K562 (cell line): ENCODE measurements at regions not wholly inside any gene's neighbourhood (a gene's known extent, or its start where the extent isn't known, plus 50 kb on each side); places are given as distances from the start of the nearest gene placed in this dataset.

Experiments used
- ATAC-seq: fragments of 200-7000 bp; cut with Tn5 transposase; 3 replicates; pipeline ENCODE4 v1.9.1; 2020; ENCODE audit warnings: moderate library complexity
- BruUV-seq: library from RNA; stranded (reverse); fragments of 400-500 nt; replicated peaks from 2 replicates; lab custom pipeline; 2021; lab: Mats Ljungman, UMichigan
- CTCF ChIA-PET: fragments of 300-600 bp; formaldehyde crosslinking; extraction: SDS; loops from one replicate; lab custom pipeline; 2021; ENCODE audit warnings: low intra/inter-chr PET ratio; lab: Yijun Ruan, JAX
- POLR2A ChIA-PET: fragments of 300-600, 350-650 bp; sonication (Branson Sonifier 250); formaldehyde crosslinking; extraction: SDS; loops from one replicate; lab custom pipeline; 2021; ENCODE audit warnings: antibody characterized with exemption, inconsistent platforms; lab: Yijun Ruan, JAX
- DNase-seq, 4 experiments: peaks; one replicate each; pipeline versions ENCODE4 v3.0.0 to v3.0.0-alpha.2; 2011 to 2018; ENCODE audit warnings: low spot score in 3 of 4, mixed read lengths in 3 of 4; ENCODE audit errors: extremely low read depth in 1 of 4
- FAIRE-seq: peaks from 2 replicates; lab custom pipeline; 2011; peaks lifted over from hg19 to GRCh38; lab: Jason Lieb, UNC
- H2AFZ ChIP-seq: 2 replicates; pipeline ENCODE4 v1.6.0; 2011; ENCODE audit warnings: low read depth, low read length, control low read depth, inconsistent platforms
- H3K27ac ChIP-seq: fragments of 200-600 bp; 3 replicates; pipeline ENCODE4 v1.8.0; 2011; ENCODE audit warnings: low read depth, mild to moderate bottlenecking, control low read depth, inconsistent platforms, low read length, moderate library complexity, mixed read lengths; ENCODE audit errors: extremely low read depth
- H3K27me3 ChIP-seq, 2 experiments: fragments of 300-600 bp in 1 of 2; 2 replicates in 1 of 2; 3 replicates in 1 of 2; pipeline versions ENCODE4 v1.6.0 to v1.8.0; 2011; ENCODE audit warnings: inconsistent platforms in 2 of 2, low read length in 2 of 2, mild to moderate bottlenecking in 1 of 2, mixed read lengths in 1 of 2, moderate library complexity in 1 of 2; ENCODE audit not compliant: control insufficient read depth in 2 of 2, insufficient read depth in 2 of 2
- H3K36me3 ChIP-seq: fragments of 300-600 bp; 3 replicates; pipeline ENCODE4 v1.8.0; 2011; ENCODE audit warnings: mild to moderate bottlenecking, low read length, inconsistent platforms; ENCODE audit not compliant: control insufficient read depth, insufficient read depth
- H3K4me1 ChIP-seq, 2 experiments: fragments of 200-600 bp in 1 of 2; replicated peaks in 1 of 2; 2 replicates in 1 of 2; 3 replicates in 1 of 2; pipeline versions ENCODE4 v1.5.1 to v1.8.0; 2011; ENCODE audit warnings: inconsistent platforms in 2 of 2, low read length in 2 of 2, mild to moderate bottlenecking in 1 of 2, mixed read lengths in 1 of 2, moderate library complexity in 1 of 2; ENCODE audit not compliant: control insufficient read depth in 2 of 2, insufficient read depth in 2 of 2
- H3K4me2 ChIP-seq: 2 replicates; pipeline ENCODE4 v1.6.1; 2011; ENCODE audit warnings: low read length, control low read depth, inconsistent platforms, mixed read lengths; ENCODE audit not compliant: insufficient read depth
- H3K4me3 ChIP-seq: fragments of 200-600 bp; sonication (generic), shearing (Covaris generic); 2 replicates; pipeline ENCODE4 v1.5.1; 2016; ENCODE audit warnings: control low read depth, inconsistent platforms
- H3K79me2 ChIP-seq: fragments of 200-600 bp; 3 replicates; pipeline ENCODE4 v1.8.0; 2011; ENCODE audit warnings: low read length, inconsistent platforms; ENCODE audit not compliant: control insufficient read depth, insufficient read depth
- H3K9ac ChIP-seq, 2 experiments: 2 replicates each; pipeline versions ENCODE4 v1.6.0 to v1.6.1; 2011; ENCODE audit warnings: low read depth in 2 of 2, low read length in 2 of 2, control low read depth in 1 of 2, inconsistent platforms in 1 of 2, mild to moderate bottlenecking in 1 of 2, mixed read lengths in 1 of 2; ENCODE audit not compliant: insufficient read depth in 1 of 2
- H3K9me1 ChIP-seq: one replicate; pipeline ENCODE4 v1.6.0; 2011; ENCODE audit warnings: inconsistent platforms, mild to moderate bottlenecking, low read length, moderate library complexity; ENCODE audit not compliant: control insufficient read depth, insufficient read depth
- H3K9me3 ChIP-seq: replicated peaks from 2 replicates; pipeline ENCODE4 v1.5.1; 2011; ENCODE audit warnings: low read depth, low read length, inconsistent platforms; ENCODE audit not compliant: control insufficient read depth, insufficient read depth
- H4K20me1 ChIP-seq: replicated peaks from 2 replicates; pipeline ENCODE4 v1.6.1; 2011; ENCODE audit warnings: low read length, inconsistent platforms, mixed read lengths; ENCODE audit not compliant: control insufficient read depth, insufficient read depth
- EP400 ChIP-seq: fragments of 450-650 bp; IDR thresholded peaks from 2 replicates; pipeline ENCODE4 v1.6.1; 2017; ENCODE audit warnings: antibody characterized with exemption, mild to moderate bottlenecking, moderate library complexity
- PHB ChIP-seq: fragments of 250-450 bp; sonication (Bioruptor Pico); IDR thresholded peaks from 2 replicates; pipeline ENCODE4 v1.5.0; 2021
- POLR2G ChIP-seq: fragments of 200-400 bp; formaldehyde crosslinking; IDR thresholded peaks from 2 replicates; pipeline ENCODE4 v1.6.1; 2017; ENCODE audit warnings: low read depth, mild to moderate bottlenecking, antibody characterized with exemption, low read length, moderate library complexity
- RBM25 ChIP-seq: fragments of 200-400 bp; formaldehyde crosslinking; IDR thresholded peaks from 2 replicates; pipeline ENCODE4 v1.6.1; 2018; ENCODE audit warnings: low read length, low read depth, moderate library complexity; ENCODE audit not compliant: severe bottlenecking
- SMARCC2 ChIP-seq: fragments of 450-650 bp; IDR thresholded peaks from 2 replicates; pipeline ENCODE4 v1.6.1; 2017; ENCODE audit warnings: antibody characterized with exemption, moderate library complexity, mild to moderate bottlenecking, low read depth
- WGBS: fragments of 100-300 bp; shearing (Covaris generic); methylation state at CpG from one replicate; pipeline ENCODE4 v1.1.6; 2016; ENCODE audit warnings: low coverage, mixed read lengths; ENCODE audit not compliant: insufficient coverage; ENCODE audit errors: missing lambda C conversion rate; 5-methylcytosine and 5-hydroxymethylcytosine counted together
- in situ Hi-C: fragments of 300-500 bp; cut with MboI; formaldehyde crosslinking; loops from 4 replicates; pipeline ENCODE4 v1.15.0; 2018; ENCODE audit warnings: inconsistent platforms, mixed read lengths
- intact Hi-C: fragments of 100-400 bp; cut with micrococcal nuclease; formaldehyde crosslinking; loops from 2 replicates; pipeline ENCODE4 v1.14.2; 2022
- TF ChIP-seq, protein P1 (sequence below): fragments of 450-650 bp; formaldehyde crosslinking; IDR thresholded peaks from 2 replicates; pipeline ENCODE4 v1.4.0; 2022; ENCODE audit warnings: missing genetic modification characterization

DNA sequence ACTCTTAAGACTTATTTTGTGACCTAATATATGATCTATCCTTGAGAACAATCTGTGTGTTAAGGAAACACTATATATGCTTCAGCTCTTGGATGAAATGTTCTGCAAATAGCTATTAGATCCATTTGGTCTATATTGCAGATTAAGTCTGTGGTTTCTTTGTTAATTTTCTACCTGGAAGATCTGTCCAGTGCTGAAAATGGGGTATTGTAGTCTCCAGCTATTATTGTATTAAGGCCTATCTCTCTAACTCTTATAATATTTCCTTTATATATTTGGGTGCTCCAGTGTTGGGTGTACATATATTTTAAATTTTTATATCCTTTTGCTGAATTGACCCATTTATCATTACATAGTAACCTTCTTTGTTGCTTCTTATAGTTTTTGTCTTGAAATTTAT, 992.7 kb upstream of the CDH2 start:
- ATAC-seq (no peak), DNase-seq (no peak)
- CTCF ChIA-PET, result no interaction called here
- in situ Hi-C loops (no loop called here), intact Hi-C loops (no loop called here)
- H3K79me2 ChIP-seq, result no peaks in the 10 kb centered on the region
- BruUV-seq, result no TSS peak
- H3K4me3 ChIP-seq, result no peak overlapping the region
- no peaks in the 10 kb centered on the region for H3K9me3 ChIP-seq
- POLR2A ChIA-PET, result no interaction called here
- no peaks in the 10 kb centered on the region for H3K9me1 ChIP-seq
- H3K9ac ChIP-seq, result no peak overlapping the region
- TF ChIP-seq, protein P1, sequence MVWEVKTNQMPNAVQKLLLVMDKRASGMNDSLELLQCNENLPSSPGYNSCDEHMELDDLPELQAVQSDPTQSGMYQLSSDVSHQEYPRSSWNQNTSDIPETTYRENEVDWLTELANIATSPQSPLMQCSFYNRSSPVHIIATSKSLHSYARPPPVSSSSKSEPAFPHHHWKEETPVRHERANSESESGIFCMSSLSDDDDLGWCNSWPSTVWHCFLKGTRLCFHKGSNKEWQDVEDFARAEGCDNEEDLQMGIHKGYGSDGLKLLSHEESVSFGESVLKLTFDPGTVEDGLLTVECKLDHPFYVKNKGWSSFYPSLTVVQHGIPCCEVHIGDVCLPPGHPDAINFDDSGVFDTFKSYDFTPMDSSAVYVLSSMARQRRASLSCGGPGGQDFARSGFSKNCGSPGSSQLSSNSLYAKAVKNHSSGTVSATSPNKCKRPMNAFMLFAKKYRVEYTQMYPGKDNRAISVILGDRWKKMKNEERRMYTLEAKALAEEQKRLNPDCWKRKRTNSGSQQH (CRISPR knock-in tag), result no peak
- TF ChIP-seq POLR2G, result no peak
- TF ChIP-seq, all 486 proteins: peak for 0
- Histone ChIP-seq H3K4me2 (no peak overlapping the region), H3K27ac (no peak overlapping the region), H4K20me1 (no peaks in the 10 kb centered on the region), H2AFZ (no peak overlapping the region), H3K4me1 (no peaks in the 10 kb centered on the region), H3K36me3 (no peaks in the 10 kb centered on the region), H3K27me3 (no peaks in the 10 kb centered on the region)
- FAIRE-seq, result no peak

DNA sequence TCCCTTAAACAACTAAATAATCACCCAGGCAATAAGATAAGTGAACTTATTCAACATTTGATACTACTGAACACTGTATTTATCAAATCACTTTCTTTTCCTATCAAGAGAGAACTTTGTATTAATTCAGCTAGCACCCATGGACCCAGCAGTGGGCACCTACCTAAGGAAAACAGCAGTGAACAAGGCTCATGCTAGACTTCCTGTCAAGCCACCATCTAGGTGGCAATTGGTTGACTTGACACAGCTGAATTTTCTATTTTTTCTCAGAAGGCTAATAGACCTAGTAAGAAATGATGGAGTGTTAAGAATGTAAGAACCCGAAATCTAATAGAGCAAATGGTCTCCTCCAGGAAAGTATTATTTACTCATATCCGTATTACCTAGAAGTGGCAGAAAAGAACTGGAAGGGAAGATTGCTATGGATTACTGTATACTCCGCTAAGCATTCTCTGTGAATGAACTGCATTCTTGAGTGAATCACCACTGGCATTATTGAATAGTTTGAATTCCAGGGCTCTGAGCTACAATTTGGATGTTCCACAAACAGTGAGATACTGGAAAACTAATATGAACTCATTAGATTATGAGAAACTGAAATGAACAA, 988.2 kb upstream of the CDH2 start:
- POLR2A ChIA-PET, result no interaction called here
- H3K4me3 ChIP-seq, result no peak overlapping the region
- H3K27me3 ChIP-seq, result no peaks in the 10 kb centered on the region
- no peak for DNase-seq
- H3K36me3 ChIP-seq, result no peaks in the 10 kb centered on the region
- no peak overlapping the region for H2AFZ ChIP-seq
- intact Hi-C loops, result no loop called here
- H3K79me2 ChIP-seq, result no peaks in the 10 kb centered on the region
- H4K20me1 ChIP-seq, result no peaks in the 10 kb centered on the region
- BruUV-seq, result no TSS peak
- no peak overlapping the region for H3K27ac ChIP-seq
- FAIRE-seq, result no peak
- H3K4me2 ChIP-seq, result no peak overlapping the region
- H3K4me1 ChIP-seq, result no peaks in the 10 kb centered on the region
- CTCF ChIA-PET, result no interaction called here
- H3K9me1 ChIP-seq, result no peaks in the 10 kb centered on the region
- 0% methylated on average over 3 of the region's 3 CpGs for WGBS
- no peak for ATAC-seq
- no peak overlapping the region for H3K9ac ChIP-seq
- in situ Hi-C loops, result no loop called here
- TF ChIP-seq RBM25 (no peak), SMARCC2 (no peak), PHB (CRISPR knock-in tag) (no peak), EP400 (no peak)
- TF ChIP-seq, all 486 proteins: peak for 0
- H3K9me3 ChIP-seq, result no peaks in the 10 kb centered on the region
